Inflammatory macrophage treated with lipopolysaccharide for 1 hour (primary cell): ENCODE measurements at regions not wholly inside any gene's neighbourhood (a gene's known extent, or its start where the extent isn't known, plus 50 kb on each side); places are given as distances from the start of the nearest gene placed in this dataset.
A peak's percentile ranks its signal among the peaks of the same experiment; 100 is the strongest.
"Not testable (repeated sequence)": the region's sequence is repeated elsewhere in the genome, so short reads cannot be mapped to it uniquely, and the experiment has no call there.

ENCODE experiments used
- DNase-seq, 2 donors: peaks; one replicate each; pipeline ENCODE4 v3.0.0-alpha.2; 2020 to 2022

- no peak for DNase-seq
Observed at GRCh38 chrX:45553417-45553816, 352.7 kb upstream of the DIPK2B start.

- not testable (repeated sequence) for DNase-seq
Observed at GRCh38 chrX:45546697-45547096, 346.0 kb upstream of the DIPK2B start.

- DNase-seq = no peak
Observed at GRCh38 chrX:45540181-45540580, 339.5 kb upstream of the DIPK2B start.

- no peak for DNase-seq
Observed at GRCh38 chrX:45537936-45538335, 337.3 kb upstream of the DIPK2B start.

GRCh38 chrX:45527834-45528233 is 327.2 kb upstream of the DIPK2B start:
- DNase-seq = no peak

- DNase-seq = no peak
Observed at GRCh38 chrX:45524805-45525204, 324.1 kb upstream of the DIPK2B start.

GRCh38 chrX:45524296-45524695 is 323.6 kb upstream of the DIPK2B start:
- no peak for DNase-seq

GRCh38 chrX:45518552-45518951 is 317.9 kb upstream of the DIPK2B start:
- DNase-seq = peak in 1 of 2 donors; percentile 6

- DNase-seq = no peak
Observed at GRCh38 chrX:45517090-45517973, 316.7 kb upstream of the DIPK2B start.

- DNase-seq = peak; percentile 82 to 90
Observed at GRCh38 chrX:45515262-45516215, 314.9 kb upstream of the DIPK2B start.

GRCh38 chrX:45513042-45513441 is 312.4 kb upstream of the DIPK2B start:
- no peak for DNase-seq

- DNase-seq = no peak
Observed at GRCh38 chrX:45508454-45508853, 307.8 kb upstream of the DIPK2B start.

- no peak for DNase-seq
Observed at GRCh38 chrX:45506149-45506730, 305.6 kb upstream of the DIPK2B start.

GRCh38 chrX:45505214-45505613 is 304.5 kb upstream of the DIPK2B start:
- no peak for DNase-seq

- DNase-seq = not testable (repeated sequence)
Observed at GRCh38 chrX:45503787-45504362, 303.2 kb upstream of the DIPK2B start.

GRCh38 chrX:45502396-45502795 is 301.7 kb upstream of the DIPK2B start:
- DNase-seq = no peak

GRCh38 chrX:45497290-45497689 is 296.6 kb upstream of the DIPK2B start:
- DNase-seq = no peak

- DNase-seq = no peak
Observed at GRCh38 chrX:45485719-45486118, 285.0 kb upstream of the DIPK2B start.

GRCh38 chrX:45479835-45480422 is 279.3 kb upstream of the DIPK2B start:
- no peak for DNase-seq

- no peak for DNase-seq
Observed at GRCh38 chrX:45479196-45479834, 278.6 kb upstream of the DIPK2B start.

GRCh38 chrX:45472968-45473367 is 272.3 kb upstream of the DIPK2B start:
- no peak for DNase-seq

GRCh38 chrX:45467537-45467936 is 266.9 kb upstream of the DIPK2B start:
- not testable (repeated sequence) for DNase-seq
